WTC11 (cell line): ENCODE measurements at regions not wholly inside any gene's neighbourhood (a gene's known extent, or its start where the extent isn't known, plus 50 kb on each side); places are given as distances from the start of the nearest gene placed in this dataset.

Source experiments
- ATAC-seq: fragments of 200-7000 bp; cut with Tn5 transposase; 2 replicates; pipeline ENCODE4 v1.10.0; 2021; ENCODE audit warnings: mild to moderate bottlenecking, moderate library complexity
- CTCF ChIA-PET: fragments of 300-600 bp; sonication (Branson Sonifier 250); formaldehyde crosslinking; loops from one replicate; lab custom pipeline; 2021; ENCODE audit warnings: antibody characterized with exemption; lab: Charles Lee
- POLR2A ChIA-PET: fragments of 350-600 bp; sonication (Branson Sonifier 250); formaldehyde crosslinking; loops from one replicate; lab custom pipeline; 2021; ENCODE audit warnings: antibody characterized with exemption; lab: Charles Lee
- DNase-seq: peaks from one replicate; pipeline ENCODE4 v3.0.0; 2021; ENCODE audit warnings: low spot score
- H3K27ac Mint-ChIP-seq: 2 replicates; pipeline ENCODE4 v1.8.0; 2021; ENCODE audit warnings: mixed read lengths
- H3K27me3 Mint-ChIP-seq: 2 replicates; pipeline ENCODE4 v1.8.0; 2021; ENCODE audit warnings: low read depth, mild to moderate bottlenecking, moderate library complexity, mixed read lengths
- H3K36me3 Mint-ChIP-seq: 2 replicates; pipeline ENCODE4 v1.8.0; 2021; ENCODE audit warnings: mixed read lengths
- H3K4me1 Mint-ChIP-seq: 2 replicates; pipeline ENCODE4 v1.8.0; 2022; ENCODE audit warnings: mixed read lengths
- H3K4me3 Mint-ChIP-seq: 2 replicates; pipeline ENCODE4 v1.8.0; 2021; ENCODE audit warnings: mild to moderate bottlenecking, moderate library complexity, mixed read lengths
- H3K9me3 Mint-ChIP-seq: 2 replicates; pipeline ENCODE4 v1.8.0; 2021; ENCODE audit warnings: mixed read lengths
- EMX1 ChIP-seq: fragments of 250-450 bp; sonication (Bioruptor Pico); IDR thresholded peaks from 2 replicates; pipeline ENCODE4 v1.8.0; 2021; ENCODE audit warnings: mild to moderate bottlenecking
- FOXJ3 ChIP-seq: sonication (generic); formaldehyde crosslinking; IDR thresholded peaks from 2 replicates; pipeline ENCODE4 v1.9.0; 2021; ENCODE audit warnings: missing genetic modification reagents, mild to moderate bottlenecking, borderline replicate concordance
- FOXK1 ChIP-seq: sonication (generic); formaldehyde crosslinking; IDR thresholded peaks from 2 replicates; pipeline ENCODE4 v1.8.0; 2022; ENCODE audit warnings: mild to moderate bottlenecking, moderate library complexity, missing genetic modification reagents
- HMGA2 ChIP-seq: fragments of 250-450 bp; sonication (Bioruptor Pico); IDR thresholded peaks from 2 replicates; pipeline ENCODE4 v1.4.0; 2021; ENCODE audit warnings: mild to moderate bottlenecking, moderate library complexity
- JAZF1 ChIP-seq: fragments of 250-450 bp; sonication (Bioruptor Pico); IDR thresholded peaks from 2 replicates; pipeline ENCODE4 v1.9.0; 2021; ENCODE audit warnings: moderate library complexity, mild to moderate bottlenecking, inconsistent platforms
- KAT7 ChIP-seq: sonication (generic); formaldehyde crosslinking; IDR thresholded peaks from 2 replicates; pipeline ENCODE4 v1.8.1; 2023; ENCODE audit warnings: missing genetic modification reagents, mild to moderate bottlenecking, borderline replicate concordance
- OVOL2 ChIP-seq: fragments of 250-450 bp; sonication (Bioruptor Pico); IDR thresholded peaks from 2 replicates; pipeline ENCODE4 v1.9.0; 2021; ENCODE audit warnings: mild to moderate bottlenecking, borderline replicate concordance
- RORB ChIP-seq: fragments of 250-450 bp; sonication (Bioruptor Pico); IDR thresholded peaks from 2 replicates; pipeline ENCODE4 v1.9.0; 2021; ENCODE audit warnings: mild to moderate bottlenecking
- SMAD3 ChIP-seq: sonication (generic); formaldehyde crosslinking; IDR thresholded peaks from 2 replicates; pipeline ENCODE4 v1.8.0; 2022; ENCODE audit warnings: missing genetic modification reagents, mild to moderate bottlenecking, borderline replicate concordance
- SP1 ChIP-seq: sonication (generic); formaldehyde crosslinking; conservative IDR thresholded peaks from 2 replicates; pipeline ENCODE4 v1.8.1; 2022; ENCODE audit warnings: missing genetic modification reagents
- TCF7 ChIP-seq: sonication (generic); formaldehyde crosslinking; IDR thresholded peaks from 2 replicates; pipeline ENCODE4 v1.8.0; 2022; ENCODE audit warnings: mild to moderate bottlenecking, low read depth, missing genetic modification reagents, moderate library complexity
- TEAD4 ChIP-seq: sonication (generic); formaldehyde crosslinking; IDR thresholded peaks from 2 replicates; pipeline ENCODE4 v1.8.0; 2022; ENCODE audit warnings: mild to moderate bottlenecking, missing genetic modification reagents
- TP53 ChIP-seq: sonication (generic); formaldehyde crosslinking; IDR thresholded peaks from 2 replicates; pipeline ENCODE4 v1.8.1; 2023; ENCODE audit warnings: mild to moderate bottlenecking, missing genetic modification reagents
- ZNF121 ChIP-seq: sonication (generic); formaldehyde crosslinking; IDR thresholded peaks from 2 replicates; pipeline ENCODE4 v1.8.0; 2023; ENCODE audit warnings: missing genetic modification reagents
- ZNF138 ChIP-seq: sonication (generic); formaldehyde crosslinking; conservative IDR thresholded peaks from 2 replicates; pipeline ENCODE4 v1.8.1; 2022; ENCODE audit warnings: mild to moderate bottlenecking, moderate library complexity, missing genetic modification reagents
- ZNF232 ChIP-seq: sonication (generic); formaldehyde crosslinking; IDR thresholded peaks from 2 replicates; pipeline ENCODE4 v1.8.0; 2022; ENCODE audit warnings: mild to moderate bottlenecking, missing genetic modification reagents
- ZNF317 ChIP-seq: sonication (generic); formaldehyde crosslinking; IDR thresholded peaks from 2 replicates; pipeline ENCODE4 v1.8.1; 2023; ENCODE audit warnings: low read depth, mild to moderate bottlenecking, moderate library complexity, missing genetic modification reagents, borderline replicate concordance
- ZNF671 ChIP-seq: fragments of 250-450 bp; sonication (Bioruptor Pico); IDR thresholded peaks from 2 replicates; pipeline ENCODE4 v1.8.0; 2021; ENCODE audit warnings: mild to moderate bottlenecking
- TF ChIP-seq, protein P1 (sequence below): fragments of 250-450 bp; sonication (Bioruptor Pico); conservative IDR thresholded peaks from 2 replicates; pipeline ENCODE4 v1.9.0; 2021; ENCODE audit warnings: mild to moderate bottlenecking
- TF ChIP-seq, protein P2 (sequence below): sonication (generic); formaldehyde crosslinking; IDR thresholded peaks from 2 replicates; pipeline ENCODE4 v1.8.1; 2022; ENCODE audit warnings: low read depth, missing genetic modification reagents, borderline replicate concordance
- TF ChIP-seq, protein P3 (sequence below): sonication (generic); formaldehyde crosslinking; IDR thresholded peaks from 2 replicates; pipeline ENCODE4 v1.8.1; 2022; ENCODE audit warnings: missing genetic modification reagents, borderline replicate concordance
- TF ChIP-seq, protein P4 (sequence below): sonication (generic); formaldehyde crosslinking; IDR thresholded peaks from 2 replicates; pipeline ENCODE4 v1.8.0; 2022; ENCODE audit warnings: mild to moderate bottlenecking, missing genetic modification reagents
- TF ChIP-seq, protein P5 (sequence below): fragments of 250-450 bp; sonication (Bioruptor Pico); IDR thresholded peaks from 2 replicates; pipeline ENCODE4 v1.8.0; 2021; ENCODE audit warnings: mild to moderate bottlenecking
- TF ChIP-seq, protein P6 (sequence below): fragments of 250-450 bp; sonication (Bioruptor Pico); IDR thresholded peaks from 2 replicates; pipeline ENCODE4 v1.9.0; 2021; ENCODE audit warnings: mild to moderate bottlenecking
- TF ChIP-seq, protein P7 (sequence below): sonication (generic); formaldehyde crosslinking; IDR thresholded peaks from 2 replicates; pipeline ENCODE4 v1.8.1; 2022; ENCODE audit warnings: mild to moderate bottlenecking, moderate library complexity, missing genetic modification reagents
- TF ChIP-seq, protein P8 (sequence below): sonication (generic); formaldehyde crosslinking; IDR thresholded peaks from 2 replicates; pipeline ENCODE4 v1.8.1; 2023; ENCODE audit warnings: mild to moderate bottlenecking, missing genetic modification reagents, moderate library complexity

DNA sequence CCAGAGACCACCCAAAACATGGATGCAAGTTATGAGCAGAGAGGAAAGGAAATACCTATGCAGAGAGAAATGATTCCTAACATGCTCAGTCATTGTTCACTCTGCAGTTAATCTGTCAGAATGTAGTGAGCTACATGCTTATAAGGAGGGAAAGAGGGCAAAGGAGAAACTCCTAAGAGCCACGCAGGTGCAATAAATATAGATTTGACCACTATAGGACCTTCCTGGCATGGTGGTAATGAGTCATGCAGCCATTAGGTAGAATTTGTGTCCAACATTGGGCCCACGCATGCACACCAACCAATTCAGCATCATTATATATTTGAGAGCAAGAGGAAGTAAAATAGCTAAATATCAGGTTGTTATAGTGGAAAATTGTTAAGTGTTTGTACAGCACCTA, 699.9 kb downstream of the DSC3 start (continued):
- TF ChIP-seq FOXJ3 (no peak), ZNF232 (CRISPR knock-in tag) (no peak), OVOL2 (CRISPR knock-in tag) (no peak), TCF7 (CRISPR knock-in tag) (no peak), HMGA2 (CRISPR knock-in tag) (no peak), ZNF317 (CRISPR knock-in tag) (no peak), EMX1 (CRISPR knock-in tag) (no peak), JAZF1 (CRISPR knock-in tag) (no peak), ZNF671 (CRISPR knock-in tag) (no peak)
- TF ChIP-seq, protein P1, sequence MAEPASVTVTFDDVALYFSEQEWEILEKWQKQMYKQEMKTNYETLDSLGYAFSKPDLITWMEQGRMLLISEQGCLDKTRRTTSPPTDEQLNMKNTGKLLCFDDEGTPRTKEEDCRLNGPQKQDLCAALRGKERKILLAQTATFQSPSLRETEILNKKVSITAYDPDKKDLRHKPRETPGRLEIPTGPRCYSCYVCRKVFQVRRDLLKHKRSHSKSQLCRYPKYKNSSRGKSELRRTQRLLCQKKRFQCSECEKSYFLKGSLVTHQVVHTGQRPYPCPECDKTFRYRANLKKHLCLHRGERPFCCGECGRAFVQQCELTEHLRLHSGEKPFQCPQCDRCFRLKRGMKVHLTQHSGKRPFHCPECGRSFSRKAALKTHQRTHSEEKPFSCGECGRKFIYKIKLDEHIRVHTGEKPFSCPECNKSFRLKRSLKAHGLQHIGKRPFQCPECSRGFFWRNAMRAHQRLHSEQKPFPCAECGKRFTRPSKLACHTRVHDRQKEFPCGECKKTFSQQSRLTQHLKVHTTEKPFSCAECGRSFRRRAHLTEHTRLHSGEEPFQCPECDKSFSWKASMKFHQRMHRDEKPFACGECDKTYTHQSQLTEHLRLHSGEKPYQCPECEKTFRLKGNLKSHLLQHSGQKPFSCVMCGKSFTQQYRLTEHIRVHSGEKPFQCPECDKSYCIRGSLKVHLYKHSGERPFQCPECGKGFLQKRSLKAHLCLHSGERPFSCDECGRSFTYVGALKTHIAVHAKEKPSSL (CRISPR knock-in tag): no peak
- TF ChIP-seq, protein P2, sequence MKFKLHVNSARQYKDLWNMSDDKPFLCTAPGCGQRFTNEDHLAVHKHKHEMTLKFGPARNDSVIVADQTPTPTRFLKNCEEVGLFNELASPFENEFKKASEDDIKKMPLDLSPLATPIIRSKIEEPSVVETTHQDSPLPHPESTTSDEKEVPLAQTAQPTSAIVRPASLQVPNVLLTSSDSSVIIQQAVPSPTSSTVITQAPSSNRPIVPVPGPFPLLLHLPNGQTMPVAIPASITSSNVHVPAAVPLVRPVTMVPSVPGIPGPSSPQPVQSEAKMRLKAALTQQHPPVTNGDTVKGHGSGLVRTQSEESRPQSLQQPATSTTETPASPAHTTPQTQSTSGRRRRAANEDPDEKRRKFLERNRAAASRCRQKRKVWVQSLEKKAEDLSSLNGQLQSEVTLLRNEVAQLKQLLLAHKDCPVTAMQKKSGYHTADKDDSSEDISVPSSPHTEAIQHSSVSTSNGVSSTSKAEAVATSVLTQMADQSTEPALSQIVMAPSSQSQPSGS (CRISPR knock-in tag): no peak

DNA sequence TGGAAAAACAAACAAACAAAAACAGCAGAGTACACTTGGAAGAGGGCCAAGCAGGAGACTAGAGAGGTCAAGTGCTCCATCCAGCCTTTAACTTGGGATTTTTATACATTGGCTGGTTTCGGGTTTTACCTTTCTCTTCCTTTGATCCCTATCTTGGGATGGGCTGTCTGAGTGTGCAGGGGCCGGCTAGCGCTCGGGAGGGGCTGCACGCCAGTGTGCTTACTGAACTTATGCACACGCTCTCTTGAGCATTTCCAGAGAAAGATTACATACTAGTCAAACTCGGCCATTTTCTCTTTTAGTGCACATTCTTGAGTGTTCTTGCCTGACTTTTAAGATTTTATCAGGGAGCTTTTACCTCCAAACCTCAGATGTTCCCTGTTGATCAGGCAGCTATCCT, 707.8 kb downstream of the DSC3 start:
- H3K27ac Mint-ChIP-seq: no peak overlapping the region
- H3K36me3 Mint-ChIP-seq: no peaks in the 10 kb centered on the region
- CTCF ChIA-PET: no interaction called here
- H3K9me3 Mint-ChIP-seq: no peaks in the 10 kb centered on the region
- ATAC-seq (no peak), DNase-seq (no peak)
- H3K4me3 Mint-ChIP-seq: no peak overlapping the region
- H3K4me1 Mint-ChIP-seq: peaks cover 6% of the 10 kb centered on the region
- POLR2A ChIA-PET: interaction anchor here (0.6 kb wide), 1 partner anchor 1700 kb away, joined by 4 read pairs; no protein-coding TSS in a partner anchor
- H3K27me3 Mint-ChIP-seq: no peaks in the 10 kb centered on the region
- no peak for TF ChIP-seq EMX1 (CRISPR knock-in tag)
- no peak for TF ChIP-seq SP1 (CRISPR knock-in tag)
- TF ChIP-seq, protein P3, sequence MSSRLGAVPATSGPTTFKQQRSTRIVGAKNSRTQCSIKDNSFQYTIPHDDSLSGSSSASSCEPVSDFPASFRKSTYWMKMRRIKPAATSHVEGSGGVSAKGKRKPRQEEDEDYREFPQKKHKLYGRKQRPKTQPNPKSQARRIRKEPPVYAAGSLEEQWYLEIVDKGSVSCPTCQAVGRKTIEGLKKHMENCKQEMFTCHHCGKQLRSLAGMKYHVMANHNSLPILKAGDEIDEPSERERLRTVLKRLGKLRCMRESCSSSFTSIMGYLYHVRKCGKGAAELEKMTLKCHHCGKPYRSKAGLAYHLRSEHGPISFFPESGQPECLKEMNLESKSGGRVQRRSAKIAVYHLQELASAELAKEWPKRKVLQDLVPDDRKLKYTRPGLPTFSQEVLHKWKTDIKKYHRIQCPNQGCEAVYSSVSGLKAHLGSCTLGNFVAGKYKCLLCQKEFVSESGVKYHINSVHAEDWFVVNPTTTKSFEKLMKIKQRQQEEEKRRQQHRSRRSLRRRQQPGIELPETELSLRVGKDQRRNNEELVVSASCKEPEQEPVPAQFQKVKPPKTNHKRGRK (CRISPR knock-in tag): no peak
- TF ChIP-seq, protein P4, sequence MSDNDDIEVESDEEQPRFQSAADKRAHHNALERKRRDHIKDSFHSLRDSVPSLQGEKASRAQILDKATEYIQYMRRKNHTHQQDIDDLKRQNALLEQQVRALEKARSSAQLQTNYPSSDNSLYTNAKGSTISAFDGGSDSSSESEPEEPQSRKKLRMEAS (CRISPR knock-in tag): no peak
- no peak for TF ChIP-seq TP53 (CRISPR knock-in tag)
- TF ChIP-seq, protein P5, sequence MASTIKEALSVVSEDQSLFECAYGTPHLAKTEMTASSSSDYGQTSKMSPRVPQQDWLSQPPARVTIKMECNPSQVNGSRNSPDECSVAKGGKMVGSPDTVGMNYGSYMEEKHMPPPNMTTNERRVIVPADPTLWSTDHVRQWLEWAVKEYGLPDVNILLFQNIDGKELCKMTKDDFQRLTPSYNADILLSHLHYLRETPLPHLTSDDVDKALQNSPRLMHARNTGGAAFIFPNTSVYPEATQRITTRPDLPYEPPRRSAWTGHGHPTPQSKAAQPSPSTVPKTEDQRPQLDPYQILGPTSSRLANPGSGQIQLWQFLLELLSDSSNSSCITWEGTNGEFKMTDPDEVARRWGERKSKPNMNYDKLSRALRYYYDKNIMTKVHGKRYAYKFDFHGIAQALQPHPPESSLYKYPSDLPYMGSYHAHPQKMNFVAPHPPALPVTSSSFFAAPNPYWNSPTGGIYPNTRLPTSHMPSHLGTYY (CRISPR knock-in tag): no peak
- TF ChIP-seq SMAD3: no peak
- TF ChIP-seq, protein P6, sequence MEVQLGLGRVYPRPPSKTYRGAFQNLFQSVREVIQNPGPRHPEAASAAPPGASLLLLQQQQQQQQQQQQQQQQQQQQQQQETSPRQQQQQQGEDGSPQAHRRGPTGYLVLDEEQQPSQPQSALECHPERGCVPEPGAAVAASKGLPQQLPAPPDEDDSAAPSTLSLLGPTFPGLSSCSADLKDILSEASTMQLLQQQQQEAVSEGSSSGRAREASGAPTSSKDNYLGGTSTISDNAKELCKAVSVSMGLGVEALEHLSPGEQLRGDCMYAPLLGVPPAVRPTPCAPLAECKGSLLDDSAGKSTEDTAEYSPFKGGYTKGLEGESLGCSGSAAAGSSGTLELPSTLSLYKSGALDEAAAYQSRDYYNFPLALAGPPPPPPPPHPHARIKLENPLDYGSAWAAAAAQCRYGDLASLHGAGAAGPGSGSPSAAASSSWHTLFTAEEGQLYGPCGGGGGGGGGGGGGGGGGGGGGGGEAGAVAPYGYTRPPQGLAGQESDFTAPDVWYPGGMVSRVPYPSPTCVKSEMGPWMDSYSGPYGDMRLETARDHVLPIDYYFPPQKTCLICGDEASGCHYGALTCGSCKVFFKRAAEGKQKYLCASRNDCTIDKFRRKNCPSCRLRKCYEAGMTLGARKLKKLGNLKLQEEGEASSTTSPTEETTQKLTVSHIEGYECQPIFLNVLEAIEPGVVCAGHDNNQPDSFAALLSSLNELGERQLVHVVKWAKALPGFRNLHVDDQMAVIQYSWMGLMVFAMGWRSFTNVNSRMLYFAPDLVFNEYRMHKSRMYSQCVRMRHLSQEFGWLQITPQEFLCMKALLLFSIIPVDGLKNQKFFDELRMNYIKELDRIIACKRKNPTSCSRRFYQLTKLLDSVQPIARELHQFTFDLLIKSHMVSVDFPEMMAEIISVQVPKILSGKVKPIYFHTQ (CRISPR knock-in tag): no peak
- TF ChIP-seq, protein P7, sequence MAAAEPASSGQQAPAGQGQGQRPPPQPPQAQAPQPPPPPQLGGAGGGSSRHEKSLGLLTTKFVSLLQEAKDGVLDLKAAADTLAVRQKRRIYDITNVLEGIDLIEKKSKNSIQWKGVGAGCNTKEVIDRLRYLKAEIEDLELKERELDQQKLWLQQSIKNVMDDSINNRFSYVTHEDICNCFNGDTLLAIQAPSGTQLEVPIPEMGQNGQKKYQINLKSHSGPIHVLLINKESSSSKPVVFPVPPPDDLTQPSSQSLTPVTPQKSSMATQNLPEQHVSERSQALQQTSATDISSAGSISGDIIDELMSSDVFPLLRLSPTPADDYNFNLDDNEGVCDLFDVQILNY (CRISPR knock-in tag): no peak
- TF ChIP-seq ZNF138 (CRISPR knock-in tag): no peak
- no peak for TF ChIP-seq FOXK1
- no peak for TF ChIP-seq TEAD4 (CRISPR knock-in tag)
- TF ChIP-seq, protein P8, sequence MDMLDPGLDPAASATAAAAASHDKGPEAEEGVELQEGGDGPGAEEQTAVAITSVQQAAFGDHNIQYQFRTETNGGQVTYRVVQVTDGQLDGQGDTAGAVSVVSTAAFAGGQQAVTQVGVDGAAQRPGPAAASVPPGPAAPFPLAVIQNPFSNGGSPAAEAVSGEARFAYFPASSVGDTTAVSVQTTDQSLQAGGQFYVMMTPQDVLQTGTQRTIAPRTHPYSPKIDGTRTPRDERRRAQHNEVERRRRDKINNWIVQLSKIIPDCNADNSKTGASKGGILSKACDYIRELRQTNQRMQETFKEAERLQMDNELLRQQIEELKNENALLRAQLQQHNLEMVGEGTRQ (CRISPR knock-in tag): no peak
- TF ChIP-seq ZNF121 (CRISPR knock-in tag): no peak
- TF ChIP-seq RORB (CRISPR knock-in tag): no peak
- TF ChIP-seq KAT7 (CRISPR knock-in tag): no peak
